ENCODE measurements at regions not wholly inside any gene's neighbourhood (a gene's known extent, or its start where the extent isn't known, plus 50 kb on each side); places are given as distances from the start of the nearest gene placed in this dataset.

GRCh38 chr3:83023086-83023485 is 1261.6 kb upstream of the GBE1 start:
- H3K27ac ChIP-seq (ENCODE audit: low read depth in 2 of 2, low read length in 2 of 2) = no peak overlapping the region
- intact Hi-C loops (cut with DNase I) = no loop called here
- DNase-seq = peak in 1 of 5 donors; percentile 35
- H3K9me3 ChIP-seq (ENCODE audit: control insufficient read depth in 2 of 3, insufficient read depth in 1 of 3, low read length in 3 of 3) = no peaks in the 10 kb centered on the region
- H3K4me1 ChIP-seq (ENCODE audit: control insufficient read depth in 2 of 3, insufficient read depth in 2 of 3, low read depth in 1 of 3, low read length in 3 of 3) = no peaks in the 10 kb centered on the region
- FAIRE-seq = no peak
- no peak overlapping the region for H3K4me3 ChIP-seq (ENCODE audit: low read length in 3 of 3)
- no peaks in the 10 kb centered on the region for H3K36me3 ChIP-seq (ENCODE audit: control insufficient read depth in 2 of 3, insufficient read depth in 3 of 3, low read length in 3 of 3)
- no peak for TF ChIP-seq CTCF (IDR thresholded peaks at IDR 0.05; ENCODE audit: borderline replicate concordance, extremely low read depth, insufficient read depth)
- H3K27me3 ChIP-seq (ENCODE audit: control insufficient read depth, insufficient read depth, low read length) = no peaks in the 10 kb centered on the region
- no peak overlapping the region for H3K9ac ChIP-seq (ENCODE audit: low read length in 3 of 3)

DNA sequence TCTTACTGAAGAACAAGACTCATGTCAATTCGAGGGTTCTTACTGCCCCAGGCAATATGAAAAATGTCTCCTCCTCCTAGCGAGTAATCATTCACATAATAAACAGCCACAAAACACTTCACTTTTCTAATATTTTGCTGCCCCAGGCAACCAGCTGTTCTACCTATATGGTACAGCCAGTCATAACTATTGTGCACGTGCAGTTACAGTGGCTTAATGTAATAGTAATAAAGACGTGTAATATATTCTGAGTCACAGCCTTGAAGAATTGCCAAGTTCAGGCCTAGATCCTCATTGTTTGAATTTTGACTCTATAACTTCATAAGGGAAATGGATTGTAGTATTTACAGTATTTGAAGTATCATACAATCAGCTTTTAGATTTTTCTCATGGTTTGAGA is 1250.0 kb upstream of the GBE1 start:
- no peaks in the 10 kb centered on the region for H3K4me1 ChIP-seq (ENCODE audit: control insufficient read depth in 2 of 3, insufficient read depth in 2 of 3, low read depth in 1 of 3, low read length in 3 of 3)
- no peak overlapping the region for H3K9ac ChIP-seq (ENCODE audit: low read length in 3 of 3)
- intact Hi-C loops (cut with DNase I) = no loop called here
- no peaks in the 10 kb centered on the region for H3K27me3 ChIP-seq (ENCODE audit: control insufficient read depth, insufficient read depth, low read length)
- H3K27ac ChIP-seq (ENCODE audit: low read depth in 2 of 2, low read length in 2 of 2) = no peak overlapping the region
- H3K4me3 ChIP-seq (ENCODE audit: low read length in 3 of 3) = no peak overlapping the region
- H3K36me3 ChIP-seq (ENCODE audit: control insufficient read depth in 2 of 3, insufficient read depth in 3 of 3, low read length in 3 of 3) = no peaks in the 10 kb centered on the region
- DNase-seq (peak in 2 of 5 donors; percentile 12 to 27), FAIRE-seq (no peak)
- no peak for TF ChIP-seq CTCF (IDR thresholded peaks at IDR 0.05; ENCODE audit: borderline replicate concordance, extremely low read depth, insufficient read depth)
- H3K9me3 ChIP-seq (ENCODE audit: control insufficient read depth in 2 of 3, insufficient read depth in 1 of 3, low read length in 3 of 3) = no peaks in the 10 kb centered on the region

- Histone ChIP-seq H3K9ac (ENCODE audit: low read length in 3 of 3) (no peak overlapping the region), H3K4me3 (ENCODE audit: low read length in 3 of 3) (no peak overlapping the region), H3K27ac (ENCODE audit: low read depth in 2 of 2, low read length in 2 of 2) (no peak overlapping the region), H3K9me3 (ENCODE audit: control insufficient read depth in 2 of 3, insufficient read depth in 1 of 3, low read length in 3 of 3) (no peaks in the 10 kb centered on the region), H3K4me1 (ENCODE audit: control insufficient read depth in 2 of 3, insufficient read depth in 2 of 3, low read depth in 1 of 3, low read length in 3 of 3) (no peaks in the 10 kb centered on the region), H3K36me3 (ENCODE audit: control insufficient read depth in 2 of 3, insufficient read depth in 3 of 3, low read length in 3 of 3) (no peaks in the 10 kb centered on the region), H3K27me3 (ENCODE audit: control insufficient read depth, insufficient read depth, low read length) (no peaks in the 10 kb centered on the region)
- intact Hi-C loops (cut with DNase I) = no loop called here
- FAIRE-seq (no peak), DNase-seq (peak in 2 of 5 donors; percentile 2 to 12)
- no peak for TF ChIP-seq CTCF (IDR thresholded peaks at IDR 0.05; ENCODE audit: borderline replicate concordance, extremely low read depth, insufficient read depth)
Measured at GRCh38 chr3:83003917-83004316, 1242.5 kb upstream of the GBE1 start.

GRCh38 chr3:83002869-83003445 is 1241.5 kb upstream of the GBE1 start:
- no peak overlapping the region for H3K9ac ChIP-seq (ENCODE audit: low read length in 3 of 3)
- H3K9me3 ChIP-seq (ENCODE audit: control insufficient read depth in 2 of 3, insufficient read depth in 1 of 3, low read length in 3 of 3) = no peaks in the 10 kb centered on the region
- H3K27ac ChIP-seq (ENCODE audit: low read depth in 2 of 2, low read length in 2 of 2) = no peak overlapping the region
- H3K36me3 ChIP-seq (ENCODE audit: control insufficient read depth in 2 of 3, insufficient read depth in 3 of 3, low read length in 3 of 3) = no peaks in the 10 kb centered on the region
- no peaks in the 10 kb centered on the region for H3K4me1 ChIP-seq (ENCODE audit: control insufficient read depth in 2 of 3, insufficient read depth in 2 of 3, low read depth in 1 of 3, low read length in 3 of 3)
- no peak for FAIRE-seq
- no peak for TF ChIP-seq CTCF (IDR thresholded peaks at IDR 0.05; ENCODE audit: borderline replicate concordance, extremely low read depth, insufficient read depth)
- no peak for DNase-seq
- no peak overlapping the region for H3K4me3 ChIP-seq (ENCODE audit: low read length in 3 of 3)
- intact Hi-C loops (cut with DNase I) = no loop called here
- H3K27me3 ChIP-seq (ENCODE audit: control insufficient read depth, insufficient read depth, low read length) = no peaks in the 10 kb centered on the region
